EH (cell line): ENCODE measurements at regions not wholly inside any gene's neighbourhood (a gene's known extent, or its start where the extent isn't known, plus 50 kb on each side); places are given as distances from the start of the nearest gene placed in this dataset.
"Not testable (repeated sequence)": the region's sequence is repeated elsewhere in the genome, so short reads cannot be mapped to it uniquely, and the experiment has no call there.

ENCODE experiments used
- DNase-seq: peaks from one replicate; pipeline ENCODE4 v3.0.0-alpha.2; 2015; ENCODE audit warnings: low read depth

GRCh38 chr14:53742233-53742620 is 214.4 kb downstream of the BMP4 start:
- no peak for DNase-seq

DNA sequence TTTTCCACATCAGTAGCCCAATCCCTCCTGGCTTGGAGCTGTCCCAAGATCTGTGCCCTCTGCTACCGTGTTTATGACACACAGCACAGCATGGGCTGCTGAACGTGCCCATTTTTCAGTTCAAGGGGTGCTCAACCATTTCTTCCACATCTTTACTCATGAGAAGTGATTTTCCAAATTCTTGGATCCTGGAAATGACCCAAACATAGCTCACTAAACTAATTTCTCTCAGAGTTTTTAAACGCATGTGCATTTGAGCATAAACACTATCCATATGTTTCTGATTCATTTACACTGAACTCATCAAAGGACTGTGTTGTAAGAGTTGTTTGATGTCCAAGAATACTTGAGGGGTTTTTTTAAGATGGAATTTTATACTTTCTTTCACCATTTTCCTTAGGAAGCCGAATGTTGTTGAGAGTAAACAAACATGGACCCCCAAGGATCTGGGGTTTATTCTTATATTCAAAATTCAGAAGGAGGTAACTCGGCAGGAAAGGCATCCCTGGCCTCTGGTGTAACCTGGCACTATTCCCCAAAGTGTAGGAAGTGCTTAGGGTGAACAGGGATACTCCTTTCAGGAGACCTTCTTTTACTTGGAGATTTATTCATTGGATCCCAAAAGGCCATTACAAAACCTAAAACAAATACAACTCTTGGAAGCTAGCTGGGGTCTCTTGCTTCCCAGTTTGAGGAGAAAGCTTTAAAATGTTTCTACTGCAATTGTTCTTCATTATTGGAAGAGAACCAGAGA is 215.0 kb downstream of the BMP4 start:
- DNase-seq, result no peak

GRCh38 chr14:53740570-53740969 is 216.1 kb downstream of the BMP4 start:
- DNase-seq, result no peak

GRCh38 chr14:53735916-53736315 is 220.7 kb downstream of the BMP4 start:
- DNase-seq, result no peak

DNA sequence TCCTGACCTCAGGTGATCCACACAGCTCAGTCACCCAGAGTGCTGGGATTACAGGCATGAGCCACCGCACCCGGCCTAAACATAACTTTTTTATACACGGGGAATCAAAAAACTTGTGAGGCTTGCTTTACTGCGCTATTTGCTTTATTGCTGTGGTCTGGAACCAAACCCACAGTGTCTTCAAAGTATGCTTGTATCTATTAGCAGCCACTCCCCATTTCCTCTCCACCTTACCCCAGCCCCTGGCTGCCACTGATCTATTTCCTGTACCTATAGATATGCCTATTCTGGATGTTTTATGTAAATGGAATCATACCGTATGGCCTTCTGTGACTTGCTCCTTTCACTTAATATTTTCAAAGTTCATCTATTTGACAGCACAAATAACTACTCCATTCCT is 233.4 kb downstream of the BMP4 start:
- DNase-seq, result no peak

DNA sequence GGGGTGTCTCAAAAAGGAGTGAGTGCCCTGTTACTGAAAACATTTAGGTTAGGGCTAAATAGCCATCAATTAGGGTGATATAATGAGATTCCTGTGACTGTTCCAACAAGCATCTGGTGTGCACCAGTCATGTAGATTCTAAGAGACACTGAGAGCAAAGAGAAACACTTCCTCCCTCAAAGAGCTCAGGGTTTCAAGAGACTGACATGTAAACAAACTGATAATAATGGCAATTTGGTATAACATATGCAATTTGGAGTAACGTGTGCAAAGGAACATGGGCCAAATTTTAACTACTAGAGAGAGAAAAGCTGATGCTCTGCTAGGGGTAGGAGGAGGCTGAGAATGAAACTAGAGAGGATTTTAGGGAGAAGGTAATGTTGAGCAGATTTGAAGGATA is 237.1 kb downstream of the BMP4 start:
- no peak for DNase-seq

DNA sequence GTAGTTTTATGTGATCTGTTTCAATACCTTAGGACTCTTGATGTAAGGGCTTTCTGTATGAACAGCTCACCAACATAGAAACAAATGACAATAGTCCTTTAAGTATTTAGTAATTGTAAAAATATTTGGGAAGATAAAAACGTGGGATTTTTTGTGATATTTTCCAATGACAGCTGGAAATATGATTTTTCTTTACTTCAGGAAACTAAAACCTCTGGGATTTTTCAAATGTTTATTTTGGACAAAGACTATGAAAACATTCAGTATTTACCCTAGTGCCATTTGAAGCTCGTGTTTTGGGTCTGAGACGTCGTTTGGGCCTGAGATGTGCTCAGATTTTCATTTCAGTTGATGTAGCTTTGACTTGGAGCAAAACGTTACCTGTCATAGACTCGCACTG is 240.0 kb downstream of the BMP4 start:
- DNase-seq, result no peak

DNA sequence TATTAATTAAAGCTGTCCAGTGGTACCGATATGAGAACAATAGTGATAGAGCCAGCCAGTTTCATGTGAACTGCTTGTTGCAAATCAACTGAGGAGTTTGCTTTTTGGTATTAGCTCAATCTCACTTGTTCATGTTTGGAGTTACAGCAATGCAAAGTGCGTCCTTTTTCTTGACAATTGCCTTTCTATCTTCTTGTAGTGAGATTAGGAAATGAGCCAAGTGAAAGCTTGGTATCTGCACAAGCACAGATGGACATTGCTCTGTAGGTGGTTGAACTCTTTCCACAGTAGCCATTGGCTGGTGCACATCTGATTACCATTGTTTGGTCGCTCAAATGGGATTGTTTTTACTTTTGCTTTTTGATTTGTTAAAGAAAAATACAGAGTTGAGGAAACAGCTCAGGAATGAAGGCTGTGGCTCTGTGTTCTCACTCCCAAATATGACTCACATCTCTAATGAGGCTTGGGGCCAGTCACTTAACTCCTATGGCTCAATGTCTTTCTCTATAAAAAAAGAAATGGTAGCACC is 241.4 kb downstream of the BMP4 start:
- DNase-seq, result peak; percentile 64

- DNase-seq, result no peak
These were observed 242.0 kb downstream of the BMP4 start for GRCh38 chr14:53714495-53715192.

- DNase-seq, result not testable (repeated sequence)
These were observed 243.7 kb downstream of the BMP4 start for GRCh38 chr14:53712901-53713300.

DNA sequence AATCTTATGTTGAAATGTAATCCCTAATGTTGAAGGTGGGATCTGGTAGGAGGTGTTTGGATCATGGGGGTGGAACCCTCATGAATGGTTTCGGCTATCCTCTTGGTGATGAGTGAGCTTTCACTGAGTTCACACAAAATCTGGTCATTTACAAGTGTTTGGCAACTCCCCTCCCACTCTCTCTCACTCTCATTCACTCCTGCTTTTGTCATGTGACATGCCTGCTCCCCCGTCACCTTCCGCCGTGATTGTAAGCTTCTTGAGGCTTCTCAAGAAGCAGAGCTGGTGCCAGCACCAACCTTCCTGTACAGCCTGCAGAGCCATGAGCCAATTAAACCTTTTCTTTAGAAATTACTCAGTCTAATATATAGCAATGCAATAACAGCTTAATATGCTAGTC is 245.4 kb downstream of the BMP4 start:
- no peak for DNase-seq

GRCh38 chr14:53710615-53711014 is 246.0 kb downstream of the BMP4 start:
- DNase-seq, result no peak

DNA sequence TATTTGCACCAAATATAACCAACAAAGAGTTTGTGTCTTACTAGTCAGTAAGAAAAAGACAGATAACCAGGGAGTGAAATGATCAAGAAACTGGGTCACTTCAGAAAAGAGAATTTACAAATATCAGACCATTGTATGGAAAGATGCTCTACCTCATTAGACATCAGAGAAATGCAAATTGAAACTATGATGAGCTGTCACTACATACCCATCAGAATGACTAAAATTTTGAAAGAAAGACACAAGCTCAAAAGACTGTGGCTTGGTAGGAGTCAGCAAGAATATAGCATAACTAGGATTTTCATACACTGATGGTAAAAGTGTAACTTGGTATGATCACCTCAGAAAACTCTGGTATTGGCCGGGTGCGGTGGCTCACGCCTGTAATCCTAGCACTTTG is 247.2 kb downstream of the BMP4 start:
- DNase-seq, result no peak

DNA sequence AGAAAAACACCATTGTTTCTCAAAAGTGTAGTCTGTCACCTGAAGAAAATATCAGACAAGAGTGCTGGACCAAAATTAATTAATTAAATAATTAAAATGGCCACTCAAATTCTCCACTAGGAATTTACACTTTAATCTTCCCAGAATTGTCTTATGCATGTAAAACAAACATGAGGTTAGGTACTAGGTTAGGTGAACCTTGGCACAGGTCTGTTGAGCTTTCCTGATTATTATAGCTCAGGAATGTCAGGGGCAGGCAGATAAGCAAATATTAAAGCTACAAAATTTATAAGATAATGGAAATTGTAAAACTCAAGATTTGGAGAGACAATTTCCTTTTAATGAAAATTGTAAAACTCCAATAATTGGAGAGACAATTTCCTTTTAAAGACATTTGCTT is 253.2 kb downstream of the BMP4 start:
- no peak for DNase-seq

DNA sequence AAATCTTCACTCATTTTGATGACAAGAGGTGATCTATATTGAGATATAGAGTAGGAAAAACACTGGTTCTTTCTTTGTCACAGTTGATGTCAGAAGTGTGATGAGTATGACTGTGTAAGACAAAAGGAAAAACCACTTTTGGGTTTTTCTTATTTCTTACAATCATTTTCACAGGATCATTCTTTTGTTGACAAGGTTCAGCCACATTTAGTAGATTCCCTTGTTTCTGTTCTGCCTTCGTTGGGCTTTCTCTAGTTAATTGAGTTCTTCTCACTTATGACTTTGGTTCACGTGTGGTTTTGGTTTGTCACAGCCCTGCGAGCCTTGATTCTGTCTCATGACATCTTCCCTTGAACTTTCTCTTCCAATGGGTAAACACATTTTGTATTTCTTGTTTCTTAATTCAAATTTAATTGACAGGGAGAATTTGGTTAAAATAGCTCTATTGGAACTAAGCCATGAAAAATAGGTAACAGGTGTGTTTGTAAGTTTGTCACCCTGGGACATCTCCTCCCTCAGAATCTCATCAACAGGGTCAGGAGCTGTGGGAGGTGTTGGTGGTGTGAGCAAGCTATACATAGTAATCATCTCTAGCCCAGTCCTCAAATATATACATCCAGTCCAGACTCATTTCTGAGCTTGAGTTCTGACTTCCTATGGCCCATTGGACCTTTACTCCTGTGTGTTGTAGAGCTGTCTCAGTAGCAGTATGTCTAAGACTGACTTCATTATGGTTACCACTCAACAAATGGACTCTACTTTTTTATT is 255.3 kb downstream of the BMP4 start:
- DNase-seq, result no peak

DNA sequence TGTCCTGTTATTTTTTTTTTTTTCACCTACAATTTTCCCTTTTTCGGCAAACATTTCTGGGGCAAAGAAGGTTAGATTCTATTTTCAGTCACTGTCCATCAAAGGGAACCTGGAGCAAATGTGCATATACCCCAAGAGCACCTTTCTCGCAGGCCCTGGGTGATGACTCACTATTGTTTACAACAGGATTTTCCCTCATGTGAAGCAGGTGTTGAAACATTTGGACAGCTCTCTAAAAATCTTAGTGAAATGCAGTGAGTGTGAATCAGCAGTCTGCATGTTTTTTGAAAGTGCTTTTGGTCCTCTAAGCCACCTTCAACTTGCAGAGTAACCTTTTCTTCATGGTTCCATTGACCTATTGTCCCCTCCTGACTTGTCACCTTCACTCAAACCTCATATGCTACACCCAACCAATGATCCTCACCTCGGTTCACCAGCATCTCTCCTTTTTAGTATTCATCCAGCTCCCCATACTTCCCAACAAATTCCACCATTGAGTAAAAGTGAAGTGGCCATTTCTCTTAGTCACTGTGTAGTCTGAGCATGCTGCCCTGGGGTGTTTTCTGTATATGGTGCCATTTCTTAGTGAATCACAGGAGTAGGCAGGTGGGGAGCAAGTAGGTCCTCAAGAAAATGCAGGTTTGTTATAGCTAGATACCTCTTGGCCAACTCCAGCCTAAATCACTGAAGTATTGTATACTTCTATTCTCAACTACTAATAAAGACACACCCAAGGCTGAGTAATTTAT is 260.2 kb downstream of the BMP4 start:
- no peak for DNase-seq

- DNase-seq, result no peak
These were observed 260.9 kb downstream of the BMP4 start for GRCh38 chr14:53695692-53696214.

- no peak for DNase-seq
These were observed 263.7 kb downstream of the BMP4 start for GRCh38 chr14:53692885-53693284.

GRCh38 chr14:53692451-53692850 is 264.2 kb downstream of the BMP4 start:
- no peak for DNase-seq

- no peak for DNase-seq
These were observed 273.4 kb downstream of the BMP4 start for GRCh38 chr14:53683229-53683628.

GRCh38 chr14:53672526-53672925 is 284.1 kb downstream of the BMP4 start:
- DNase-seq, result no peak

DNA sequence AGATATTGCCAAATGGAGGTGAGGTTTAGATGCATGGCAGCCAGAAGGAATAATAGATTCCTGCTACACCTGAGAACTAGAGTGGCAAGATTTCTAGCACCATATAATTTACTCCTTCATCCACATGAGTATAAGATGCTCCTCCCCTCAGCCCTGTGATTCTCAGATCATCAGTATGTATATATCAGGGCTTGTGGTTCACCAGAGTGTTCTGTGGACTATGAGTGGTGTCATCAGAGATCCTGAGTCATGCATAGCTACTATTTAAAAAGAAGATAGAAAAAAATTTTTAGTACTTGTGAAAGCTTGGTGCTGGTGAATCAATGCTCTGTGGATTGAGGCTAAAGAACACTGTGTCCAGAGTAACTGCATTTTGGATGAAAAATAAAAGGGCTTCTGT is 285.9 kb downstream of the BMP4 start:
- DNase-seq, result peak; percentile 67
